Cardiac fibroblast (primary cell): ENCODE measurements at regions not wholly inside any gene's neighbourhood (a gene's known extent, or its start where the extent isn't known, plus 50 kb on each side); places are given as distances from the start of the nearest gene placed in this dataset.

Source experiments
- DNase-seq, 2 donors: peaks; one replicate each; pipeline versions ENCODE4 v3.0.0 to v3.0.0-alpha.2; 2010; ENCODE audit warnings: low read depth in 2 of 2
- H3K4me3 ChIP-seq, 2 donors: replicated peaks in 1 of 2; 1 replicate in 1 of 2; 2 replicates in 1 of 2; pipeline ENCODE4 v1.5.1; 2011; ENCODE audit warnings: low read depth in 2 of 2, low read length in 2 of 2, mild to moderate bottlenecking in 2 of 2, moderate library complexity in 1 of 2
- TF ChIP-seq, protein P1 (sequence below): IDR thresholded peaks from one replicate; pipeline ENCODE4 v1.5.1; 2011; ENCODE audit warnings: low read depth, mild to moderate bottlenecking, low read length, inconsistent platforms

DNA sequence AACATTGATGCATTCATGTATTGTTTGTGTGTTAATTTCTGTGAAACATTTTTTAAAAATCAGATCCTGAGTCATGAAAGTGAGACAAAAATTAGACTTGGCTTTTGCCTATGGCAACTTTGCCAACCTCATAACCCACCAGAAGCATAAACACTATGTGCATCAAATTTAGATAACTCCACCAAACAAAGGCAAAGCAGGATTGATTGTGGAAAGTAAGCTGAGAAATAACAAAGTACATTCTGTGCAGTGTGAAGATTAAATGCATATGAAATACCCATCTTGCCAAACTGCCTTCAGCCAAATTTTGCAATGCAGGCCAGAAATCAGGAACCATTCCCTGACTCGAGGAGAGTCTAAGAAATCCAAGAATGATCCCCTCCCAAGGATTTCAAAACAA, 493.4 kb downstream of the AJAP1 start:
- no peak for DNase-seq
- TF ChIP-seq, protein P1, sequence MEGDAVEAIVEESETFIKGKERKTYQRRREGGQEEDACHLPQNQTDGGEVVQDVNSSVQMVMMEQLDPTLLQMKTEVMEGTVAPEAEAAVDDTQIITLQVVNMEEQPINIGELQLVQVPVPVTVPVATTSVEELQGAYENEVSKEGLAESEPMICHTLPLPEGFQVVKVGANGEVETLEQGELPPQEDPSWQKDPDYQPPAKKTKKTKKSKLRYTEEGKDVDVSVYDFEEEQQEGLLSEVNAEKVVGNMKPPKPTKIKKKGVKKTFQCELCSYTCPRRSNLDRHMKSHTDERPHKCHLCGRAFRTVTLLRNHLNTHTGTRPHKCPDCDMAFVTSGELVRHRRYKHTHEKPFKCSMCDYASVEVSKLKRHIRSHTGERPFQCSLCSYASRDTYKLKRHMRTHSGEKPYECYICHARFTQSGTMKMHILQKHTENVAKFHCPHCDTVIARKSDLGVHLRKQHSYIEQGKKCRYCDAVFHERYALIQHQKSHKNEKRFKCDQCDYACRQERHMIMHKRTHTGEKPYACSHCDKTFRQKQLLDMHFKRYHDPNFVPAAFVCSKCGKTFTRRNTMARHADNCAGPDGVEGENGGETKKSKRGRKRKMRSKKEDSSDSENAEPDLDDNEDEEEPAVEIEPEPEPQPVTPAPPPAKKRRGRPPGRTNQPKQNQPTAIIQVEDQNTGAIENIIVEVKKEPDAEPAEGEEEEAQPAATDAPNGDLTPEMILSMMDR, result no peak
- no peak overlapping the region for H3K4me3 ChIP-seq

DNA sequence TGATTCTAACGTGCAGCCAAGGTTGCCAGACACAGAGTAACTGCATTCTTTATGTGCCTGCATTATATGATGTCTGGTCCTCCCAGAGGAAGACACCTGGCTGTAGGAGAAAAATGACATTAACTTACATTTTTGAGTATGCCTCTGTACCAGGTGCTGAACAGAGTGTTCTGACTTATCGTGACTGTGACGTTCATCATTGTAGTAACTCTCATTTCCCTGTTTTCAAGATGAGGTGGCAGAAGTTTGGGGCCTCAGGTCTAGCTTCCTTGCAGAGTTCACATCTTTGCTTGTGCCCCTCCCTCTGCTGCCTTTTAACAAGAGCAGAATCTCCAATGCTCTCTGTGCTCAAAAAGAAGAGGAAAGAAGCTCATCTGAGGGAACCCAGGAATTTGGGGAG, 488.0 kb downstream of the AJAP1 start:
- no peak for DNase-seq
- TF ChIP-seq, protein P1, result no peak
- no peak overlapping the region for H3K4me3 ChIP-seq

DNA sequence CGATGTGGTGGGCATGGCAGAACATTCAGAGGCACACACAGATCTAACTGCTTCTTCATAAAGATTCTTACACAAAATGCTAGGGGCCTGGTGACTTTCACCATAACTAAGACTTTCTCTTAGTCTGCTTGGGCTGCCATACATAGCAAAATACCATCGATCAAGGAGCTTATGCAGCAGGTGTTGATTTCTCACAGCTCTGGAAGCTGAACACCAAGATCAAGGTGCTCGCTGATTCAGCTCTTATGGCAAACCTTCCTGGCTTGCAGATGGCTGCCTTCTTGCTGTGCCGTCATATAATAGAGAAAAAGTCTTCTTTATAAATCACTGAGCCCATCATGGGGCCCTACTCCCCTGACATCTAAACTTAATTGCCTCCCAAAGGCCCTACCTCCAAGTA, 487.3 kb downstream of the AJAP1 start:
- TF ChIP-seq, protein P1, result no peak
- no peak overlapping the region for H3K4me3 ChIP-seq
- no peak for DNase-seq

DNA sequence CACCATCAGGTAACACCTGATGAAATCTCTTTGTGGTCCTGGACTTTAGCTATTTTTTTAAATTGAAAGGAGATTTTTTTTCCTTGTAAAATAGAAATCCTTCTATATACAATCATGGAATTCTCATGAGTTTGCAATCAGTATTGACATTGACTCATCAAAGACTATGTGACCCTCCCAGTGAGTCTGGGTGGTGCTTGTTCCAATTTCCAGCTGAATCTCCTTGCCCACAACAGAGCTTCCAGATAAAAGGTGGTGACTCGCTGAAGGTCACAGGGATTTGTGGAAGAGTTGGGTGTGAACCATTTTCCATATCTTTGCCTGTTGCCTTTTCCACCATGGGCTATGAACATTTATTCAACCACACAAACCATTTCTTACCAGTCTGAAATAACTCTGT, 486.6 kb downstream of the AJAP1 start:
- TF ChIP-seq, protein P1, result no peak
- no peak overlapping the region for H3K4me3 ChIP-seq
- DNase-seq, result no peak

DNA sequence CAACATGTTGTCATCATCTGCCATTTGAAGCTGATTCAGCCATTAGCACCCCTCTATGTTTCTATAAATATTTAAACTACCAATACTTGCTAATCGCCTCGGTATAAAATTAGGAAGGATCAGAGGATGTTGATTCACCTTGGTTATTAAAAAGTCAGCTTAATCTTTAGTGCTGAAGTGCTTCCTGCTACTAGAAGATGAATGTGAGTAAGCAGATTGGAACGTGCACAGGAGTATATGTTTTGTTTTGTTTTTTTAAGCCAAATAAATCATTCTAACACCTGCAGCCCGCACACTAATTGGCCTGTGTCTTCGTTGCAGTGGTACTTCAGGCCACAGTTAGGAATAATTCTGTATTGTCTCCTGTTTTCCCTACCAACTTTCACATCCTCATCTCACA, 485.7 kb downstream of the AJAP1 start:
- no peak overlapping the region for H3K4me3 ChIP-seq
- DNase-seq, result no peak
- TF ChIP-seq, protein P1, result no peak

DNA sequence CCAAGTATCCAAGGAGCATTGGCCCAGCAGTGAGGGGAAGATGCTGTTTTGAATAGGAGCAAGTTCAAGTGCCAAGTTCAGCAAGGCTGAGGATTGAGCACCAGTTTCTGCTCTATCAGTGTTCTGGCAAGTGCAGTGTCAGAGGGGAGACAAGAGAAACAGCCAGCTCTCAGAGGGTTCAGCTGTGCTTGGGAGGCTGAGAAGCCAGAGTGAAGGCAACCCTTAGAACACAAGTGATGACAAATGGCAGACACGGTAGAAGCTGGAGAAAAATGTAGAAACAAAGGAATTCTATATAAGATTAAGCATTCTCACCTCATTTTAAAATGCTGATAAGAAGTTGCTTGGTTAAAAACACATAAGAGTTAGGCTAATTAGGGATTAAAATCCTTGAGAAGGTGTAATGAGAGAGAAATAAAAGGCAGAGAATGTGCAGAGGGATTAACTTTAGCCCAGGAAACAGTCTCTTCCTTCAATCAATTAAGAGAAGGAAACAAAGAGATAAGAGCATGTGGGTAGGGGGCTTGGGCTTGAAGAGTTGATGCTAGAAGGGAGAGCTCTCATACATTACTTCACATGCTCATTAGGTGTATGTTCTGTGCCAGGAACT, 475.4 kb downstream of the AJAP1 start:
- no peak overlapping the region for H3K4me3 ChIP-seq
- no peak for DNase-seq
- TF ChIP-seq, protein P1, result no peak

DNA sequence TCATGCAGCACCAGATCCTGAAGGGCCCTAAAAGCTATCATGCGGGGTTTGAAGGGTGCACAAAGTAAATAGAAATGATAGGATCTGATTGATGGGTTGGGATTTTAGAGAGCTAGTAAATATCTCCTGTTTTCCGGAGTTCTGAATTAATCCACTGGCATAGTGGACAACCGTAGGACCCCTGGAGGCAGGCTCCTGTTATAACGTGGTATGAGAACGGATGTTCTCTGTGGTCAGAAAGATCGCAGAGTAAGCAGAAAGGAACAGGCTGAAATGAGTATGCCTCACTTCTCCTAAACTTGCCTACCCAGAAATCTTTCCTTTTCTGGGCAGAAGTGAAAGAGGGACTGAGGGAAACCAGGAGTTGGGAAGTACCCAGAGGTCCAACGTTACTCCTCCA, 470.8 kb downstream of the AJAP1 start:
- no peak for DNase-seq
- no peak overlapping the region for H3K4me3 ChIP-seq
- TF ChIP-seq, protein P1, result no peak
